ENCODE measurements at regions not wholly inside any gene's neighbourhood (a gene's known extent, or its start where the extent isn't known, plus 50 kb on each side); places are given as distances from the start of the nearest gene placed in this dataset.
"Not testable (repeated sequence)": the region's sequence is repeated elsewhere in the genome, so short reads cannot be mapped to it uniquely, and the experiment has no call there.

DNA sequence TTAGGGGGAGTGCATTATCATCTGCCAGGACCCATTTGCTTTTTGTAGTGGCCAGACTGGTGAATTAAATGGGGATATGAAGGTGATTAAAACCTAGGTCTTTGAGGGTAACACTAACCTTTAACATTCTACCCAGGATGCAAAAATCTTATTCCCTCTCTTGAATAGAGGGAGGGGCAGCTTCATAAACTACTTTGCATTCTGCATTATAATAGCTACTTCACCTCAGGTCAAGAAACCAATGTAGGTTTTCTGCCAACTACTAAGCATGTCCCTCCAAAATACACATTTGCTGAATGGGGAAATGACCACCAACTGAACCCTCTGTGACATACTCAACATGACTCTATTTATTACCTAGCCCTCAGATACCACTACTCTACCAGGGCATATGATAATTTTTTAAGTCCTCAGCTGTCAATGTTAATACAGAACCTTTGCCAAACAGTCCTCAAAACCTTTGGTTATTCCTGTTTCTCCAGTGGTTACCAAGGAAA, 477.6 kb upstream of the CD180 start:
- no peak for DNase-seq

DNA sequence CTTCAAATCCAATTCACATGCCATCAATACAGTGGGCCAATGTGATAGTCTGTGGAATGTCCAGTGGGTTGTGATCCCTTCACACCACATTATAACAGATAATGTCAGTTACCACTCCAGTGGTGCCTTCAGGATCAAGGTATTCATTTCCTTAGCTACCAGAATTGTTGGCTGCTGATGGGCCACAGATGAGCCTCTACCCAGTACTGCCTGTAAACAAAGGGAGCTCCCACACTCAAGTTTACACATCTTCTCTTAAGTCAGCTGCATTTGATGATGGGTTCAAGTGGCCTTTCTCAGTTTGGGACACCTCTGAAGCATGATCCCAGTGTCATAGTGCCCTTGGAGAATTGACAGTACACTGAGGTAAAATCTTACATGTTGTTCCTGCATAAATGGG, 477.0 kb upstream of the CD180 start:
- DNase-seq: no peak

DNA sequence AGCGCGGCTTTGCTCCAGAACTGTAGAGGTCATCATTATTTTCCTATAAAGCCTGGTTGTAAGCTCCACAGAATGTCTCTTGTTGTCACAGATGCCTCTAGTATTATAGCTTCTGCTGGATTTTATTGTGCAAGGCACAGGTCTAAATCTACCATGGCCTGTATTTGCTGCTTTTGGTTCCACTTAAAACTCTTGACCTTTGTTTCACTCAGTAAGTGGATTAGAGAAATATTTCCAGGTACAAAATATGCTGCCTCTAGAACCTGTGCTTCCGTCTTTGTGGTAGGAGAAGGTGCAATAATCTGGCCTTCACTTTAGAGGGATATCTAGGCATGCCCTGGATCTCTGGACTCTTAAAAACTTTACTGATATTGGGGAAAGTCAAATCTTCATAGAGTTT, 476.6 kb upstream of the CD180 start:
- no peak for DNase-seq

DNA sequence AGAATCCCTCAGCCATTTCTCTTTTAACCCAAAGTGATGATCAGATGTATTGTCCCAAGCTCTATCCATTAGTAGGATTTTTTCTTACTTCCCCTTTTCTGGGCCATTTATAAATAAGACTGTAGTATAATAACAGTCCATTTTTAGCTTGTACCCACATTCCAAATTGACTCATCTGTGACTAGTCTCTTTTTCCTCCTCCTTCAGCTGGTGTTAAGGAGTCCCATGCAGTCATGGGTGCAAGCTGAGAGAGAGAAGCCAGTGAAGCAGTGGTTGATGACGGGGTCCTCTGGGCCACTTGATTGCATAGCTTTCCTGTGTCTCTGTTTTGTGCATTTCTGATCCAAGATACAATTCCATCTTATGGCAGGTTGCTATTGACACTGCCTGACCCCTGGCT, 476.0 kb upstream of the CD180 start:
- DNase-seq: peak; percentile 71

DNA sequence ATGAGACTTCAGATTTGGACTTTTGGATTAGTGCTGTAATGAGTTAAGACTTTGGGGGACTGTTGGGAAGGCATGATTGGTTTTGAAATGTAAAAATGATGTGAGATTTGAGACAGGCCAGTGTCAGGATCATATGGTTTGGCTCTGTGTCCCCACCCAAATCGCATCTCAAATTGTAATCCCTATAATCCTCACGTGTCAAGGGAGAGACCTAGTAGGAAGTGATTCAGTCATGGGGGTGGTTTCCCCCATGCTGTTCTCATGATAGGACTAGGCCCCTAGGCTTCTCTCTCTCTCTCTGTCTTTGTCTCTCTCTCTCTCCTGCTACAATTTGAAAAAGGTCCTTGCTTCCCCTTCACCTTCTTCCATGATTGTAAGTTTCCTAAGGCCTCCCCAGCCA, 473.3 kb upstream of the CD180 start:
- DNase-seq: no peak

DNA sequence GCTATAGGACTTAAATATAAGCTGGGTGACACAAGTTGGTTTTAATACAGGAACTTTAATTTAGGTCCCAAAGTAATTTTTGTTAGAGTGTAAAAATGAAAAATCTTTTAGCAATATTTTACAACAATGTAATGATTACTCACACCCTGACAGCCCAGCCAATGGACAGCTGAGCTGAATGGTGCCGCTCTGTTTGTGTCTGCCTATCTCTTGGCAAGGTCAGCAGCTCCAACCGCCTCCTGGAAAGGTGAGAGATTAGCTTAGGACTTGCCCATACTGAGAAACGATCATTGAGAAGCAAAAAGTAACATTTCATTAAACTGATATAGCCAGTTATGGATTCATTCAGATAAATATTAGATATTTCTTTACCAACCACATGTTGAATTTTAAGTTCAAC, 463.6 kb upstream of the CD180 start:
- no peak for DNase-seq

DNA sequence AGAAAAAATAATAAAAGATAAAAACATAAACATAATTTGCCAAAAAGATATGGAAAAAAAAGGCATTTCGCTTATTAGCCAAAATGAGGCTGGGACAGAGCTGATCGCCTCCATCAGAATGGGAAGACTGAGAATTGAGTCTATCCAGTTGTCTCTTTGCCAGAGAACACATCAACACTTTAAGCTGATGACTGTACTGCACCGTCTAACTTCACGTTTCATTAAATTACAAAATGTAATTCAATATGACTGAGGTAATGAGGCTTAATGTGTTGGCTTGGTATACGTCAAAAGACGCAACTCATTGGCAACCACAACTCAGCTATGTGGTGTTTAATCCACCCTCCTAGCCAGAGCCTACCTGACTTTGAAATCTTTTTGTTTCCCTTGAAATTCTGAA, 462.7 kb upstream of the CD180 start:
- no peak for DNase-seq

DNA sequence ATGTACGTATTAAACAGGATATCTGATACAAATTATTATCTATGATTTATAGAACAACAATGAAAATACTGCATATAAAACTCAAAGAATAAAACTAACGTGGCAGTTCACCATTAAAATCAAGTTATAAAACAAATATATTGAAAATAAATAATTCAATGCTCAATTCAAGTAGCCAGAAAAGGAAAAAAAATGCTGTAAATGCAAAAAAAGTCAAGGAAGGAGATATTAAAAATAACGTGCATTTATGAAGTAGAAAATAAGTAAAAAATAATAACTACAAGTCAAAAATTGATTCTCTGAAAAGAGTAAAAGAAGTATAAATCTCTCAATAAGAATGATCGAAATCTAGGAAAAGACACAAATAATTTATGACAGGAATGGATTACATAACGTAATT, 460.5 kb upstream of the CD180 start:
- DNase-seq: no peak

DNA sequence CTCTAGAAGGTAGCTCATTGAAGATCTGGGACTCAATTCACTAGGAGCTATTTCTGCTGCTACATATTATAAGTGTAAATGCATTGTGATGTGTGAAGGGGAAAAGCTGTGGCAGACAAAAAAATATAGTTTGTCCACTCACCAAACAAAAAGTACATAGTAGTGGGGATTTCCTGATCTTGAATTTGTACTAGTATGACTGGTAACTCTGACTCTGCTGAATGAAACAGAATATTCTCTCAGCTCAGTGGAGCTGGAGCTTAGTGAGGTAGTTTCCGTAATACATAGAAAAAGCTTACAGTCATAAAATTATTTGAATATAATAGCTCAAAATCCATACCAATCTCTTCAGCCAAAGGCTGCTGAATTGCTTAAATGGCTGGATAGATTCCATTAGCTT, 455.6 kb upstream of the CD180 start:
- DNase-seq: no peak

DNA sequence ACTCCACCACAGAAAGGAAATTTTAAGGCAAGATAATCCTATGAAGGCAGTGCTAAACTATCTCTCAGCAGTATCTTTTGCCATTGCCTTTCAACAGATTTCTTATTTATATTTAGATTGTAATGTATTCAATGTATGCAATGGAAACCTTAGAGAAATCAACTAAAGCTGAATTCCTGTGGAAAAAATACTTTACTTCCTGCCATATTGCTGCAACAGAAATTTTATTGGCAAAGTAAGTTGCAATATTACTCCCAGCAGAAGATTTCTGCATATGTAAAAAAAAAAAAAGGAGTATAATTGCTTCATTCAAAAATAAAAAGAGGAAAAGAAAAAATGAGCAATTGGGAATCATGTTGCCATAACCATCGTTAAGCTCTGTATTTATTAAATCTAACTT, 454.6 kb upstream of the CD180 start:
- DNase-seq: no peak

DNA sequence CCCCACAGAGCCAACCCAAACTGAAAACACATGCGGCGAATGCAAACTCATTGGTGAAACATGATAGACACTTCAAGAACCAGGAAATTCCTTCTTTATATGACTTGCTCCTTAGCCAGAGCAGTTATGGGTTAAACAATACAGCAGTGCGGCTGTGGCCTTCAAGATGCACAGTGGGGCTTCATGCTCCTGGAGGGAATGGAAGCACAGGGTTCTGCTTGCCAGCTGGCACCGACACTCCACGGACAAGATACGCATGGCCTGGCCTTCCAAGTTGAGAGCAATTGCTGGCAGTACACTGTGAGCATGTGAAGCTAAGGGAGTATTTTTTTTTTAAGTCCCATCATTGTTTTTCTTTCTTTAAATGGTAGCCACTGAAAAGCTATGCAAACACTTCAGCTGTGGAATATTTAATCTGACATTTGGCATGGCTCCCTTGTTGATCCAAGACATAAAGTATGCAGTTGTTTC, 451.6 kb upstream of the CD180 start:
- no peak for DNase-seq

DNA sequence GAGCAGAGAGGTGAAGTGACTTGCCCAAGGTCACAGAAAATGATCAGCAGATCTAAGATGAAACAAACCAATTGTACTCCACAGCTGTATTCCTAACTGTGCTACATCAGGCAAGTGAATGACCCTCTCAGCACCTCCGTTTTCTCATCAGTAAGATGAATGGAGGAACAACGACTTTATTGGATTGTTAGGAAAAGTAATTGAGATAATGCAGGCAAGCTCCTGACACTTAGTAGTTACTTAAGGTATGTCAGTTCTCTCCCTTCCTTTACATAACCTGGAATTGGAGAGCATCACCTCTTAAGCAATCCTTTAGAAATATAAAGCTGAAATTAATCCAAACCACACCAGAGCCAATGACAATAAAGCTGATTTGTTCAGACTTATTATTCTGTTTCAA, 451.2 kb upstream of the CD180 start:
- DNase-seq: no peak

DNA sequence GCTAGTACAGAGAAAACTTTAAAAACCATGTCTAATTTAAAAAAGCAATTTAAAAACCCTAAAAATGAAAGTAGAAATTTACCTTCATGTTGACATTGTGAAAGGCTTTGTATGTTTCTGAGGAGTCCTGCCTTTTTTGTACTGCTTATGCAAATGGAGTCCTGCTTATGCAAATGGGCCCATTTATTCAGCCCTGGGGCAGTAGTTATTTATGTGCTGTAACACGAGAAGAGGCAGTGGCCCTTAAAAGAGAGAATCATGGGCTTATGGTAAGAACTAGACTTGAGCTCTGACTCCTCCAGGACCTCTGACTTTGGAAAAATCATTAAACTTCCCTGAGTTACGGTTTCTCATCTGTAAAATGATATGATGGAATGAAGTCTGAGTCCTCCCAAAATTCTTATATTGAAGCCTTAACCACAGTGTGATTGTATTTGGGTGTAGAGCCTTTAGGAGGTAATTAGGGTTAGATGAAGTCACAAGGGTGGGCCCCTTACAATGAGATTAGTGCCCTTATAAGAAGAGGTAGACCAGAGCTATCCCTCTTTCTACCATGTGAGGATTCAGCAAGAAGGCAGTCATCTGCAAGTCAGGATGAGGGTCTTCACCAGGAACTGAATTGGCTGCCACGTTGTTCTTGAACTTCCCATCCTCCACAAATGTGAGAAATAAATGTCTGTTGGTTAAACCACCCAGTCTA, 447.8 kb upstream of the CD180 start:
- no peak for DNase-seq

DNA sequence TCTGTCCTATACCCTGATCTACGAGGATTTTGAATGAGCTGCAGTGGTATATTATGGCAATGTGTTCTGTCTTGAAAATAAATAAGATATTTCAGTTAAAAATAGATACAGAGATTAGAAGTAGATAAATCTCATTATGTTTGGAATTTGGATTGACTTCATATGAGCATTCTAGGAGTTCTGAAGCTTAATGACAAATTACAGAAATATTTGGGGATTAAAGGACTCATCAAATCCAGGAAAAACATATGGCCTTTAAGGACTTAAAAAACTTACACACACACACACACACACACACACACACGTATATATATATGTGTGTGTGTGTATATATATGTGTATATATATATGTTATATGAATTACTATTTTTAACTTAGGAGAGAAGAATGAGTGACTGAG, 446.9 kb upstream of the CD180 start:
- no peak for DNase-seq

DNA sequence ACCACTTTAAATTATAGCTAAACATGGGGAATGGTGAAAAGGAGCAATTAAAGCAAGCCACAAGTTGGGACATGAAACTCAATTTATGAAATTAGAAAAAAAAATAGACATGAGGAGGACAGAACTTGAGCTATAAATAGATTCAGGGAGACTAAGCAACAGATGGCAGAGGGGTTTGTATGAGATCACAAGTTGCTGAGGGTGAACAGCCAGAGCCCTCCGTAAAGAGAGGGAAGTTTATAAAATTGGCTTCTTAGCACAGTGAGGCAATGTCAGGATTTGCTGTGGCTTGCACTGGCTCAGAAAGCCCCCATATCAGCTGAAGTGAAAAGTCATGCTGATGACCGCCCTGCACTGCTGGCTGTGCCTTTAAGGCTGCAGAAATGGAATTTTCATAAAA, 443.4 kb upstream of the CD180 start:
- DNase-seq: no peak

DNA sequence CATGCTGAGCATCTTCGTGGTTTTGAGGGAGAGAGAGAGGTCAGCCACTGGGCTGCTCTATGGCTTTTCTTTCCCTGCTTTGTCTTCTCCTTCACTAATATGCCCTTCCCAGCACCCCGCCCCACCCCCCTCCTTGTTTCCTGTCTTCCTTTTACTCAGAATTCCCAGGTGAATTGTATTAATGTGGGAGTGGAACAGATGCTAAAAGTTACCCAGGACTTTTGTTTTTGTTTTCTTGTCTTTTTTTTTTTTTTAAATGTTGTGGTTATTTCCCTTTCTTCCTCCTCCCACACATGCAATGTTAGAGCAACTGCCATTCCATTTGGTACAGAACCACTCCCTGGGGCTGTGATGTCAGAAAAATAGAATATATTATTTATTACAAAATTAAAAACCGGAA, 442.7 kb upstream of the CD180 start:
- peak; percentile 18 for DNase-seq

DNA sequence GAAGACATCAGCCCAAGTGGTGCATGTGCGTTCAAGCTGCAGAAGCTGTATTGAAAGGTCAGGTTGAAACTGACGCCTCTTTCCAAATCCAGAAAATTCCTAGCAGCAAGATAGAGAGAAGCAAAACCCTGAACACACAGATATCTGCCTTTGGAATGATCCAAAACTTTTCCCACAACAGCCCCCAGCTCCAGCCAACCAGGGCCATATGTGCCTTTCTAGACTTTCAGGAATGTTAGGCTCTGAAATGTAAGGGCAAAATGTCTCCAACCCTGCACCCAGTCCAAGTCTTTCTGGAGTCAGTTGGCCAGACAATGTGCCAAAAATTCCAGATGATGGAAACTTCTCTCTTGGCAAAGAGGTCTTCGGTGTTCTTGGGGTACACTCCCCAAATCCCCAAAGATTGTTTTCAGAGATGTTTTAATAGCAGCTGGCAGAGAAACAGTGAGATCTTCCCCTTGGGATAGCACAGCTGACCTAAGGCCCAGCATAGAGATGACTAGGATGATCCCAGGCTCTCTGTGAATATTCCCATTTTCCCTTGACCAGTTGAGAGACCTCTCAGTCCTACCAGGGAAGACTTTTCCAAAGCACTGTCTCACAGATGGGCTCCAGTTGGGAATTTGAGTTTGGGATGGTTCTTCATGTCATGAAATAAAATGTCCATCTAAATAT, 440.4 kb upstream of the CD180 start:
- DNase-seq: no peak

DNA sequence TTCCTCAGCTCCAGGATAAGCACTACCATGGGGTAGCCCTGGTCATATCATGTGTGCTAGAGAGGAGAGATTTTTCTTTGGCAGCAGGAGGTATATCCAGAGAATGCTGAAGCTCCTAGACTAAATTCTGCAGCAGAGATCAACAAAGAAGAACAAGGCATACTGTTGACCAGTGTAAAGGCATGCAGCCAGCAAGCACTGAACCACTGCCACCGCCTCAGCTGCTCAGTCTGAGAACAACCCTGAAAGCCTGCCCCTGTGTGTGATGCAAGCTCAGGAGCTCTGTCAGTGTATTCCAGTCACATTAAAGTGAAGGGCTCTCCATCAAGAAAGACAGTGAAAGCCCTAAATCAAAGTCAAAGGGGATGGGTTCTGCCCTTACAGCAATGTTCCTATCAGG, 439.5 kb upstream of the CD180 start:
- no peak for DNase-seq

DNA sequence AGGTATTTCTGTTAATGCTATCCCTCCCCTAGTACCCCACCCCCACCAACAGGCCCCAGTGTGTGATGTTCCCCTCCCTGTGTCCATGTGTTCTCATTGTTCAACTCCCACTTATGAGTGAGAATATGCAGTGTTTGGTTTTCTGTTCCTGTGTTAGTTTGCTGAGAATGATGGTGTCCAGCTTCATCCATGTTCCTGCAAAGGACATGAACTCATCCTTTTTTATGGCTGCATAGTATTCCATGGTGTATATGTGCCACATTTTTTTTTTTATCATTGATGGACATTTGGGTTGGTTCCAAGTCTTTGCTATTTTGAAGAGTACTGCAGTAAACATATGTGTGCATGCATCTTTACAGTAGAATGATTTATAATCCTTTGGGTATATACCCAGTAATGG, 430.5 kb upstream of the CD180 start:
- not testable (repeated sequence) for DNase-seq

DNA sequence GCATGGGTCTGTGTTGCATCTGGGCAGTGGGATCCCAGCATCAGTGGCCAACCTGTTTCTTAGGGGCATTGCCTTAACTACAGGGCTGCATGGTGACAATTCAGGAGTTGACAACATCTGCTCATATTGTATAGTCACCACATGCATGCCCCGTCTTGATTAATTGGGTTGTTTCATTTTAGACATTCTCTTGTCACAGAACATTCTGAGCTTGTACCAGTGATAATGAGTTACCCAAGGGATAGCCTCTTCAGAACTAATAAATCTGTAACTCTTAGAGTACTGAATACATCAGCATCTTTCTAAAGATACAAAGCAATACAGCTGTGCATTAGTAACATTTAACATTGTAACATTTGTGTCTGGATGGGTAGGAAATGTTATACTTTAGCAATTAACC, 426.5 kb upstream of the CD180 start:
- no peak for DNase-seq

DNA sequence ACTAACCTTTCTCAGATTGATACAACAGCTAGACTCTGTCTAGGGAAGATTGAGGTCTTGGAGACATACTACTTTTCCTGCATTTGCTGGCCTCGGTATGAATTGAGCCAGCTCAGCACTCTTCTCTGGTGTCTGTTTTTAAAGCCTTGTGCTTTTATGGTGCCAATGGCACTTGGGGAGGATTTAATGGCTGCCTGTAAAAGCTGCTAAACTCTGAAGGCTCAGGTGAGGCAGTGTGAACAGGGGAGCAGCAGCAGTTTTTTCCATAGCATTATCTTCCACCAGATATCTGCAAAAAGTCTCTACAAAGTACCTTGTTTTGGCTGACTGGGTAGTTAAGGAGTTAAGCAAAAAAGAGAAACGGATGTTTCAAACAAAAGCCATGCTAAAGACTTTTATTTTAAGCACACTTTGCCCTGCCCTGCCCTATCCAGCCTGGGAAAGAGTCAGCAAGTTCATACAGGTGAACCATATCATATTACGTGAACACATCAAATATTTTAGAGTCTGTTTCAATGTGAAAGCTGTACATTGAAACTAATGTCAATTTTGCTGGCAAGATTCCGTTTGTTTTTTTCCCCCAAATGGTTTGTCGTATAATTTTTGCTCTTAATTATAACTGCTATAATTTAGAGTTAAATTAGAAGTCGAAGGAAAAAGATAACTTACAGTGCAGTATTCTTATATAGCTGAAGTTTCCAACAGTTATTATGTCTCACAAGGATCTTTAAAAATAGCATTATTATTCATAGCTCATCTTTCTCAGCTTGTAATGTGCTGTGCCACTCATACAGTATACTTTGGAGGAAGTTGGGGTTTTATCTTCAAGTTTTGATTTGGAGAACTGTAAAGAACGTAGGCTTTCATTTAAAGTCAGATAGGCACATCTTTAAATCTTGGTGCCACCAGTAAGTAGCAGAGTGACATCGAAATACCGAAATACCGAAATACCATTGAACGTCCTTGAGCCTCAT, 424.1 kb upstream of the CD180 start:
- DNase-seq: peak; percentile 11

DNA sequence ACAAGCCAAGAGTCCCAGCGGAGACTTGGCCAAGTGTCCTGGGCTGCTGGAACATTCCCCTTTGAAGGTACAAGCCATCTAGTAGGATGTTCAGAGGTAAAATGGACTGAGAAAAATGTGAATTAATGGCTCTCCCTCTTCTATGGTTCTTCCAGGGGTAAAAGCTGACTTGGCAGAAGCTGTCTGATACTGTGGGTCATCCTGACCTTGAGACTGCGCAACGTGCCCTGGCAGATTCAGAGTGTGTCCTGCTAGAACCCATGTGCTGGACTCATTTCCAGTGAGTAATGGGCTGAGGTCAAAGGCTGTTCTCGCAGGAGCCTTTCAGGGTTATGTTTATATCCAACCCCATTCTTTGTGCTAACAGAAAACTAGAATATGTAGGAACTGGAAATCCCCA, 423.0 kb upstream of the CD180 start:
- no peak for DNase-seq

DNA sequence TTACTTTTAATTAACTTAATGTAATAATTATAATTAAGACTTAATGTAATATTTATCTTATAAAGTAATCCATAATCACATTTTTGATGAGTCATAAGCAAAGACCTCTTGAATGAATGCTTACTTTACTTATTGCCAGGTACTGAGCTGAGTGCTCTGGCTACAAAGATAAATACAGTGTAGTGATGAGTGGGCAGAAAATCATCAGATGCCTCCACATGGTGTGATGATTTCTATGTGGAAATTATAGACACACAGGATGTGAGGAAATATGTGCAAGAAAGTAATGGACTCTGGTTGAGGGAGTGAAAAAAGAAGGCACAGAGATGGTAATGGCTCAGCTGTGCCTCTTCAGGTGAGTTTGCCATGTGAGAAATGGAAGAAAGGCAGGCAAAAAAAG, 422.6 kb upstream of the CD180 start:
- DNase-seq: no peak

DNA sequence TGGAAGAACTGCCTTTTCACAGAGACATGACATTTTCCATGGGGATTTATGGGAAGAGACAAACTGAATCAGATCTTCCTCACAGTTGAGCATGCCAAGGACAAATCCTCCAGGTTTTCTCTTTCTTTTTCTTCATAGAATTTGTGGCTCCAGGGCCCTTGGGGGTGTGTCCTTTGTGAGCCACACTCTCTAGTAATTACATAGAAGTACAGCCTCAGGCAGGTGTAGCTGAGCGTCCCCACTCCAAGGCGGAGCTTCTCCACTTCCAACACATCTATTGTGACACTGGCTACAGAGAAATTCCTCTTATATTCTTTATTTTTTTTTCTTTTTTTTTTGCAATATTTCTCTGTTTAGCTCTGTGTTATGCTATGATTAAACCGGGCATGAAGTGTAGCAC, 420.5 kb upstream of the CD180 start:
- DNase-seq: no peak

All from suppressor macrophage treated with lipopolysaccharide for 4 hours (primary cell).